Liver (tissue), 8 donors: ENCODE measurements at regions not wholly inside any gene's neighbourhood (a gene's known extent, or its start where the extent isn't known, plus 50 kb on each side); places are given as distances from the start of the nearest gene placed in this dataset.

Experiments
- DNase-seq: peaks from one replicate; pipeline ENCODE4 v3.0.0-alpha.2; 2017; ENCODE audit warnings: low spot score
- H3K27ac ChIP-seq, 2 donors: one replicate each; pipeline ENCODE4 v1.7.0; 2013; ENCODE audit warnings: inconsistent platforms in 2 of 2, low read length in 2 of 2, control low read depth in 1 of 2, low read depth in 1 of 2, mild to moderate bottlenecking in 1 of 2
- H3K27me3 ChIP-seq, 4 donors: one replicate each; pipeline versions ENCODE4 v1.6.1 to v1.7.0; 2013; ENCODE audit warnings: low read length in 3 of 4, inconsistent platforms in 1 of 4, mild to moderate bottlenecking in 1 of 4, moderate library complexity in 1 of 4; ENCODE audit not compliant: control insufficient read depth in 4 of 4, insufficient read depth in 4 of 4
- H3K36me3 ChIP-seq, 4 donors: one replicate each; pipeline versions ENCODE4 v1.6.1 to v1.7.0; 2013; ENCODE audit warnings: low read length in 3 of 4, mild to moderate bottlenecking in 3 of 4, low read depth in 1 of 4, moderate library complexity in 1 of 4; ENCODE audit not compliant: control insufficient read depth in 4 of 4, insufficient read depth in 3 of 4
- H3K4me1 ChIP-seq, 4 donors: one replicate each; pipeline versions ENCODE4 v1.6.1 to v1.7.0; 2013; ENCODE audit warnings: low read length in 3 of 4, mild to moderate bottlenecking in 3 of 4, moderate library complexity in 1 of 4; ENCODE audit not compliant: control insufficient read depth in 4 of 4, insufficient read depth in 4 of 4
- H3K4me3 ChIP-seq, 3 donors: one replicate each; pipeline versions ENCODE4 v1.6.1 to v1.7.0; 2013; ENCODE audit warnings: low read length in 3 of 3, control low read depth in 1 of 3, low read depth in 1 of 3, mild to moderate bottlenecking in 1 of 3
- H3K9ac ChIP-seq, 2 donors: one replicate each; pipeline ENCODE4 v1.7.0; 2013; ENCODE audit warnings: low read length in 2 of 2, mild to moderate bottlenecking in 2 of 2, moderate library complexity in 2 of 2, control low read depth in 1 of 2, low read depth in 1 of 2
- H3K9me3 ChIP-seq, 4 donors: one replicate each; pipeline versions ENCODE4 v1.6.1 to v1.7.0; 2013; ENCODE audit warnings: low read length in 3 of 4; ENCODE audit not compliant: control insufficient read depth in 4 of 4
- EGR1 ChIP-seq, 2 donors: IDR thresholded peaks; 2 replicates each; pipeline ENCODE4 v1.6.1; 2016 to 2018; ENCODE audit warnings: antibody characterized with exemption in 2 of 2, low read depth in 2 of 2
- FOXA1 ChIP-seq: IDR thresholded peaks from 2 replicates; pipeline ENCODE4 v1.6.1; 2016; ENCODE audit warnings: antibody characterized with exemption
- FOXA2 ChIP-seq: IDR thresholded peaks from 2 replicates; pipeline ENCODE4 v1.6.1; 2016; ENCODE audit warnings: antibody characterized with exemption
- GABPA ChIP-seq, 2 donors: IDR thresholded peaks in 1 of 2; conservative IDR thresholded peaks in 1 of 2; 2 replicates each; pipeline ENCODE4 v1.6.1; 2016; ENCODE audit warnings: antibody characterized with exemption in 2 of 2, mild to moderate bottlenecking in 1 of 2, moderate library complexity in 1 of 2
- HNF4A ChIP-seq, 2 donors: conservative IDR thresholded peaks; 2 replicates each; pipeline ENCODE4 v1.6.1; 2016; ENCODE audit warnings: antibody characterized with exemption in 2 of 2, mild to moderate bottlenecking in 2 of 2
- HNF4G ChIP-seq: IDR thresholded peaks from 2 replicates; pipeline ENCODE4 v1.6.1; 2016; ENCODE audit warnings: antibody characterized with exemption
- JUND ChIP-seq, 2 donors: IDR thresholded peaks; 2 replicates each; pipeline ENCODE4 v1.6.1; 2016; ENCODE audit warnings: antibody characterized with exemption in 2 of 2
- NR2F2 ChIP-seq: IDR thresholded peaks from 2 replicates; pipeline ENCODE4 v1.6.1; 2016; ENCODE audit warnings: antibody characterized with exemption
- RAD21 ChIP-seq, 2 donors: IDR thresholded peaks; 2 replicates each; pipeline ENCODE4 v1.6.1; 2016; ENCODE audit warnings: antibody characterized with exemption in 2 of 2, mild to moderate bottlenecking in 2 of 2
- RXRA ChIP-seq, 2 donors: IDR thresholded peaks; 2 replicates each; pipeline ENCODE4 v1.6.1; 2017 to 2018; ENCODE audit warnings: antibody characterized with exemption in 2 of 2, mild to moderate bottlenecking in 1 of 2
- SP1 ChIP-seq: IDR thresholded peaks from 2 replicates; pipeline ENCODE4 v1.6.1; 2018; ENCODE audit warnings: antibody characterized with exemption, mild to moderate bottlenecking
- TAF1 ChIP-seq: conservative IDR thresholded peaks from 2 replicates; pipeline ENCODE4 v1.6.1; 2016; ENCODE audit warnings: antibody characterized with exemption, mild to moderate bottlenecking
- YY1 ChIP-seq: IDR thresholded peaks from 2 replicates; pipeline ENCODE4 v1.6.1; 2016; ENCODE audit warnings: antibody characterized with exemption, mild to moderate bottlenecking
- WGBS: extraction: QIAGEN DNeasy Blood & Tissue Kit; methylation state at CpG from one replicate; pipeline ENCODE4 v1.1.7; 2013; 5-methylcytosine and 5-hydroxymethylcytosine counted together
- TF ChIP-seq, protein P1 (sequence below): IDR thresholded peaks from 2 replicates; pipeline ENCODE4 v1.6.1; 2016; ENCODE audit warnings: antibody characterized with exemption
- TF ChIP-seq, protein P2 (sequence below): fragments of 150-350 bp; IDR thresholded peaks from 2 replicates; pipeline ENCODE4 v1.5.1; 2017; ENCODE audit warnings: improper control_type of control experiment, low read depth, low read length; ENCODE audit not compliant: missing input control
- TF ChIP-seq, protein P3 (sequence below): IDR thresholded peaks from 2 replicates; pipeline ENCODE4 v1.6.1; 2016; ENCODE audit warnings: antibody characterized with exemption
- TF ChIP-seq, protein P4 (sequence below): IDR thresholded peaks from 2 replicates; pipeline ENCODE4 v1.6.1; 2016; ENCODE audit warnings: antibody characterized with exemption, mild to moderate bottlenecking
- TF ChIP-seq, protein P5 (sequence below): IDR thresholded peaks from 2 replicates; pipeline ENCODE4 v1.6.1; 2016; ENCODE audit warnings: antibody characterized with exemption
- donor health status: healthy.
- donor health status: healthy.
- donor health status: healthy.
- donor health status: healthy.
- donor health status: healthy.

DNA sequence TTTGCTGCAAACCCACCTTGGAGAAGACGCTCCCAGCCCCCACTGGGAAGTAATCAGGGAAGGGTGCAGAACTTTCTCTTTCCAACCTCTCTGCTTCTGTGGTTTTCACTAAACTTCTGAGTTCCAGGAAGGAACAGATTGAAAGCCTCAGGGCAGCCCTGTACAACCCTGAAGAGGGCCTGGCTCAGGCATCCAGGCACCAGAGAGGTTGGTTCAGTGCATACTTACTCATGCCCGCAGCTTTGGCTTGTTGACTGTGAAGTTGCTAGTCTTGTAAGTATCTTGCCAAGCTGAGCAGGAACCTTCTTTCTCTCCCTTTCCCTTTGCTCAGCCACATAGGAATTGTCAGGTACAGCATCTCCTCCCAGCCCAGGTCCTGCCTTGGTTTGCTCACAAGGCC lies 272.2 kb upstream of the FOXQ1 start:
- peaks cover 0 to 2% (median 0%) of the 10 kb centered on the region in 4 donors for H3K9me3 ChIP-seq
- TF ChIP-seq HNF4G (no peak), RAD21 (IDR thresholded peaks at IDR 0.05) (no peak), HNF4A (conservative IDR thresholded peaks at IDR 0.05) (no peak), RXRA (IDR thresholded peaks at IDR 0.05) (no peak), EGR1 (IDR thresholded peaks at IDR 0.05; ENCODE audit: low read depth in 2 of 2) (no peak), FOXA1 (no peak)
- TF ChIP-seq, protein P1, sequence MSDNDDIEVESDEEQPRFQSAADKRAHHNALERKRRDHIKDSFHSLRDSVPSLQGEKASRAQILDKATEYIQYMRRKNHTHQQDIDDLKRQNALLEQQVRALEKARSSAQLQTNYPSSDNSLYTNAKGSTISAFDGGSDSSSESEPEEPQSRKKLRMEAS = no peak
- TF ChIP-seq, protein P2, sequence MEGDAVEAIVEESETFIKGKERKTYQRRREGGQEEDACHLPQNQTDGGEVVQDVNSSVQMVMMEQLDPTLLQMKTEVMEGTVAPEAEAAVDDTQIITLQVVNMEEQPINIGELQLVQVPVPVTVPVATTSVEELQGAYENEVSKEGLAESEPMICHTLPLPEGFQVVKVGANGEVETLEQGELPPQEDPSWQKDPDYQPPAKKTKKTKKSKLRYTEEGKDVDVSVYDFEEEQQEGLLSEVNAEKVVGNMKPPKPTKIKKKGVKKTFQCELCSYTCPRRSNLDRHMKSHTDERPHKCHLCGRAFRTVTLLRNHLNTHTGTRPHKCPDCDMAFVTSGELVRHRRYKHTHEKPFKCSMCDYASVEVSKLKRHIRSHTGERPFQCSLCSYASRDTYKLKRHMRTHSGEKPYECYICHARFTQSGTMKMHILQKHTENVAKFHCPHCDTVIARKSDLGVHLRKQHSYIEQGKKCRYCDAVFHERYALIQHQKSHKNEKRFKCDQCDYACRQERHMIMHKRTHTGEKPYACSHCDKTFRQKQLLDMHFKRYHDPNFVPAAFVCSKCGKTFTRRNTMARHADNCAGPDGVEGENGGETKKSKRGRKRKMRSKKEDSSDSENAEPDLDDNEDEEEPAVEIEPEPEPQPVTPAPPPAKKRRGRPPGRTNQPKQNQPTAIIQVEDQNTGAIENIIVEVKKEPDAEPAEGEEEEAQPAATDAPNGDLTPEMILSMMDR = no peak
- TF ChIP-seq, protein P3, sequence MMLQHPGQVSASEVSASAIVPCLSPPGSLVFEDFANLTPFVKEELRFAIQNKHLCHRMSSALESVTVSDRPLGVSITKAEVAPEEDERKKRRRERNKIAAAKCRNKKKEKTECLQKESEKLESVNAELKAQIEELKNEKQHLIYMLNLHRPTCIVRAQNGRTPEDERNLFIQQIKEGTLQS = no peak
- DNase-seq = peak; percentile 17
- WGBS = 93% methylated on average over 2 of the region's 2 CpGs
- no peak overlapping the region for H3K9ac ChIP-seq
- H3K36me3 ChIP-seq = no peaks in the 10 kb centered on the region
- no peaks in the 10 kb centered on the region for H3K27me3 ChIP-seq
- H3K4me3 ChIP-seq = no peak overlapping the region
- peaks cover 0 to 35% (median 14%) of the 10 kb centered on the region in 4 donors for H3K4me1 ChIP-seq
- H3K27ac ChIP-seq = no peak overlapping the region

DNA sequence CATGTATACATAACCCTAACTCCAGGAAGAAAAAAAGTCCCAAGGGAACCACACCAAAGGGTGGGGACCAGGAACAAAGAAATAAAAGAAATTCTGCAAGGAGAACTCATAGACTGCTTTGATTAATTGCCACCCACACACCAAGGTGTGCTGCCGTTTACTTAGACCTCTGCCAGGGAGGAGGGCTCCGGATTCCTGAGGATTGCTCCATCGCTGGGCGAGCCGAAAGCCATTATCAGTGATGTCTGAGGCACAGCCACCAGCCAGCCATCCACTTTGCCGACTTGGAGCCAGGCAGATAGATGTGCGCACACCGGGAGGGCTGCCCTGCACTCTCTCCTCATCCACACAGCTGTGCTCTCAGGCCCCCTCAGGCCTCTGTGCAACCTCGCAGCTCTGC lies 272.7 kb upstream of the FOXQ1 start:
- DNase-seq = no peak
- no peak overlapping the region for H3K27ac ChIP-seq
- peaks cover 0 to 2% (median 0%) of the 10 kb centered on the region in 4 donors for H3K9me3 ChIP-seq
- H3K9ac ChIP-seq = no peak overlapping the region
- no peaks in the 10 kb centered on the region for H3K36me3 ChIP-seq
- TF ChIP-seq RAD21 (IDR thresholded peaks at IDR 0.05) (no peak), EGR1 (IDR thresholded peaks at IDR 0.05; ENCODE audit: low read depth in 2 of 2) (no peak), JUND (IDR thresholded peaks at IDR 0.05) (no peak), HNF4G (no peak), YY1 (no peak), TAF1 (no peak), FOXA1 (no peak), RXRA (IDR thresholded peaks at IDR 0.05) (no peak), FOXA2 (no peak), NR2F2 (no peak), SP1 (no peak), HNF4A (conservative IDR thresholded peaks at IDR 0.05) (no peak), GABPA (IDR thresholded peaks at IDR 0.05 in 1 of 2, conservative IDR thresholded peaks at IDR 0.05 in 1 of 2) (no peak)
- TF ChIP-seq, protein P3 = no peak
- TF ChIP-seq, protein P1 = no peak
- TF ChIP-seq, protein P4, sequence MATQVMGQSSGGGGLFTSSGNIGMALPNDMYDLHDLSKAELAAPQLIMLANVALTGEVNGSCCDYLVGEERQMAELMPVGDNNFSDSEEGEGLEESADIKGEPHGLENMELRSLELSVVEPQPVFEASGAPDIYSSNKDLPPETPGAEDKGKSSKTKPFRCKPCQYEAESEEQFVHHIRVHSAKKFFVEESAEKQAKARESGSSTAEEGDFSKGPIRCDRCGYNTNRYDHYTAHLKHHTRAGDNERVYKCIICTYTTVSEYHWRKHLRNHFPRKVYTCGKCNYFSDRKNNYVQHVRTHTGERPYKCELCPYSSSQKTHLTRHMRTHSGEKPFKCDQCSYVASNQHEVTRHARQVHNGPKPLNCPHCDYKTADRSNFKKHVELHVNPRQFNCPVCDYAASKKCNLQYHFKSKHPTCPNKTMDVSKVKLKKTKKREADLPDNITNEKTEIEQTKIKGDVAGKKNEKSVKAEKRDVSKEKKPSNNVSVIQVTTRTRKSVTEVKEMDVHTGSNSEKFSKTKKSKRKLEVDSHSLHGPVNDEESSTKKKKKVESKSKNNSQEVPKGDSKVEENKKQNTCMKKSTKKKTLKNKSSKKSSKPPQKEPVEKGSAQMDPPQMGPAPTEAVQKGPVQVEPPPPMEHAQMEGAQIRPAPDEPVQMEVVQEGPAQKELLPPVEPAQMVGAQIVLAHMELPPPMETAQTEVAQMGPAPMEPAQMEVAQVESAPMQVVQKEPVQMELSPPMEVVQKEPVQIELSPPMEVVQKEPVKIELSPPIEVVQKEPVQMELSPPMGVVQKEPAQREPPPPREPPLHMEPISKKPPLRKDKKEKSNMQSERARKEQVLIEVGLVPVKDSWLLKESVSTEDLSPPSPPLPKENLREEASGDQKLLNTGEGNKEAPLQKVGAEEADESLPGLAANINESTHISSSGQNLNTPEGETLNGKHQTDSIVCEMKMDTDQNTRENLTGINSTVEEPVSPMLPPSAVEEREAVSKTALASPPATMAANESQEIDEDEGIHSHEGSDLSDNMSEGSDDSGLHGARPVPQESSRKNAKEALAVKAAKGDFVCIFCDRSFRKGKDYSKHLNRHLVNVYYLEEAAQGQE = no peak
- TF ChIP-seq, protein P5, sequence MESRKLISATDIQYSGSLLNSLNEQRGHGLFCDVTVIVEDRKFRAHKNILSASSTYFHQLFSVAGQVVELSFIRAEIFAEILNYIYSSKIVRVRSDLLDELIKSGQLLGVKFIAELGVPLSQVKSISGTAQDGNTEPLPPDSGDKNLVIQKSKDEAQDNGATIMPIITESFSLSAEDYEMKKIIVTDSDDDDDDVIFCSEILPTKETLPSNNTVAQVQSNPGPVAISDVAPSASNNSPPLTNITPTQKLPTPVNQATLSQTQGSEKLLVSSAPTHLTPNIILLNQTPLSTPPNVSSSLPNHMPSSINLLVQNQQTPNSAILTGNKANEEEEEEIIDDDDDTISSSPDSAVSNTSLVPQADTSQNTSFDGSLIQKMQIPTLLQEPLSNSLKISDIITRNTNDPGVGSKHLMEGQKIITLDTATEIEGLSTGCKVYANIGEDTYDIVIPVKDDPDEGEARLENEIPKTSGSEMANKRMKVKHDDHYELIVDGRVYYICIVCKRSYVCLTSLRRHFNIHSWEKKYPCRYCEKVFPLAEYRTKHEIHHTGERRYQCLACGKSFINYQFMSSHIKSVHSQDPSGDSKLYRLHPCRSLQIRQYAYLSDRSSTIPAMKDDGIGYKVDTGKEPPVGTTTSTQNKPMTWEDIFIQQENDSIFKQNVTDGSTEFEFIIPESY = no peak
- TF ChIP-seq, protein P2 = no peak
- H3K4me3 ChIP-seq = no peak overlapping the region
- no peaks in the 10 kb centered on the region for H3K27me3 ChIP-seq
- H3K4me1 ChIP-seq = peaks cover 0 to 30% (median 8%) of the 10 kb centered on the region in 4 donors
- 70% methylated on average over 9 of the region's 9 CpGs for WGBS
